GM12878 (cell line): ENCODE measurements at regions not wholly inside any gene's neighbourhood (a gene's known extent, or its start where the extent isn't known, plus 50 kb on each side); places are given as distances from the start of the nearest gene placed in this dataset.

ENCODE experiments used
- ATAC-seq: fragments of 200-7000 bp; cut with Tn5 transposase; 3 replicates; pipeline ENCODE4 v1.9.1; 2020; ENCODE audit warnings: mild to moderate bottlenecking, moderate library complexity
- BruUV-seq: library from RNA; stranded (reverse); fragments of 400-500 nt; replicated peaks from 2 replicates; lab custom pipeline; 2021; lab: Mats Ljungman, UMichigan
- CTCF ChIA-PET: fragments of 300-600 bp; sonication (Branson Sonifier 250); formaldehyde crosslinking; extraction: SDS; loops from one replicate; lab custom pipeline; 2021; ENCODE audit warnings: inconsistent platforms; lab: Yijun Ruan, JAX
- POLR2A ChIA-PET: fragments of 350-600 bp; formaldehyde crosslinking; extraction: SDS; loops from one replicate; lab custom pipeline; 2021; ENCODE audit warnings: inconsistent platforms; lab: Charles Lee
- RAD21 ChIA-PET: fragments of 300-600 bp; sonication (Branson Sonifier 250); formaldehyde crosslinking; loops from one replicate; lab custom pipeline; 2023; ENCODE audit warnings: antibody characterized with exemption; ENCODE audit not compliant: unreplicated experiment; lab: Charles Lee
- SMC1A ChIA-PET: fragments of 300-600 bp; sonication (Branson Sonifier 250); formaldehyde crosslinking; loops from one replicate; lab custom pipeline; 2023; ENCODE audit not compliant: unreplicated experiment, uncharacterized antibody; lab: Charles Lee
- DNase-seq: peaks from one replicate; pipeline ENCODE4 v3.0.0-alpha.2; 2011; ENCODE audit warnings: low read depth, low spot score
- FAIRE-seq: peaks from 3 replicates; lab custom pipeline; 2011; peaks lifted over from hg19 to GRCh38; lab: Jason Lieb, UNC
- H2AFZ ChIP-seq: 2 replicates; pipeline ENCODE4 v1.6.0; 2011; ENCODE audit warnings: low read depth, low read length, control low read depth; ENCODE audit not compliant: control insufficient read depth
- H3K27ac ChIP-seq: 2 replicates; pipeline ENCODE4 v1.5.1; 2011; ENCODE audit warnings: control low read depth; ENCODE audit not compliant: control insufficient read depth, insufficient read depth
- H3K27me3 ChIP-seq, 2 experiments: replicated peaks in 1 of 2; 2 replicates each; pipeline versions ENCODE4 v1.6.0 to v1.6.1; 2011; ENCODE audit warnings: low read length in 1 of 2; ENCODE audit not compliant: control insufficient read depth in 2 of 2, insufficient read depth in 2 of 2
- H3K36me3 ChIP-seq, 2 experiments: 2 replicates each; pipeline ENCODE4 v1.5.1; 2011; ENCODE audit warnings: low read length in 1 of 2; ENCODE audit not compliant: control insufficient read depth in 2 of 2, insufficient read depth in 2 of 2
- H3K4me1 ChIP-seq: 2 replicates; pipeline ENCODE4 v1.6.1; 2011; ENCODE audit warnings: mild to moderate bottlenecking, low read length, moderate library complexity, mixed read lengths; ENCODE audit not compliant: control insufficient read depth, insufficient read depth
- H3K4me2 ChIP-seq: 2 replicates; pipeline ENCODE4 v1.6.0; 2011; ENCODE audit warnings: control low read depth; ENCODE audit not compliant: control insufficient read depth, insufficient read depth
- H3K4me3 ChIP-seq: fragments of 200-600 bp; sonication (generic); 2 replicates; pipeline ENCODE4 v1.5.1; 2016
- H3K79me2 ChIP-seq: 2 replicates; pipeline ENCODE4 v1.6.0; 2011; ENCODE audit warnings: low read length; ENCODE audit not compliant: control insufficient read depth, insufficient read depth
- H3K9ac ChIP-seq: 2 replicates; pipeline ENCODE4 v1.8.0; 2011; ENCODE audit warnings: low read length, control low read depth, mixed read lengths; ENCODE audit not compliant: control insufficient read depth, insufficient read depth
- H3K9me3 ChIP-seq: replicated peaks from 3 replicates; pipeline ENCODE4 v1.5.1; 2011; ENCODE audit warnings: mild to moderate bottlenecking, low read length; ENCODE audit not compliant: control insufficient read depth, insufficient read depth
- H4K20me1 ChIP-seq: 2 replicates; pipeline ENCODE4 v1.6.0; 2011; ENCODE audit not compliant: control insufficient read depth, insufficient read depth
- CHD4 ChIP-seq: fragments of 200-600 bp; sonication (generic); IDR thresholded peaks from 2 replicates; pipeline ENCODE4 v1.6.1; 2016; ENCODE audit warnings: mild to moderate bottlenecking
- E2F4 ChIP-seq: IDR thresholded peaks from 2 replicates; pipeline ENCODE4 v1.6.1; 2012; ENCODE audit warnings: low read depth, low read length, improper control_type of control experiment
- ETV6 ChIP-seq, 2 experiments: fragments of 450-650 bp in 1 of 2; IDR thresholded peaks in 1 of 2; conservative IDR thresholded peaks in 1 of 2; 2 replicates each; pipeline ENCODE4 v1.6.1; 2014; ENCODE audit warnings: antibody characterized with exemption in 1 of 2, borderline replicate concordance in 1 of 2, low read depth in 1 of 2, mild to moderate bottlenecking in 1 of 2, moderate library complexity in 1 of 2
- NBN ChIP-seq: fragments of 450-650 bp; IDR thresholded peaks from 2 replicates; pipeline ENCODE4 v1.6.1; 2016
- POLR2A ChIP-seq: IDR thresholded peaks from 2 replicates; pipeline ENCODE4 v1.6.1; 2011; ENCODE audit warnings: low read depth, mild to moderate bottlenecking, low read length
- PRDM15 ChIP-seq: fragments of 450-650 bp; formaldehyde crosslinking; IDR thresholded peaks from 2 replicates; pipeline ENCODE4 v1.4.0; 2020; ENCODE audit warnings: mild to moderate bottlenecking, moderate library complexity
- RUNX3 ChIP-seq: IDR thresholded peaks from 2 replicates; pipeline ENCODE4 v1.6.1; 2012; ENCODE audit warnings: low read length, inconsistent platforms
- SMAD1 ChIP-seq: fragments of 450-650 bp; IDR thresholded peaks from 2 replicates; pipeline ENCODE4 v1.6.1; 2018; ENCODE audit warnings: mild to moderate bottlenecking, low read depth; ENCODE audit not compliant: partially characterized antibody
- SREBF1 ChIP-seq: IDR thresholded peaks from 2 replicates; pipeline ENCODE4 v1.6.1; 2012; ENCODE audit warnings: mild to moderate bottlenecking, low read length
- ZNF687 ChIP-seq: fragments of 450-650 bp; IDR thresholded peaks from 2 replicates; pipeline ENCODE4 v1.6.1; 2017; ENCODE audit warnings: mild to moderate bottlenecking, moderate library complexity
- WGBS: methylation state at CpG from one replicate; pipeline ENCODE4 v1.1.6; 2016; ENCODE audit warnings: low lambda C conversion rate; ENCODE audit not compliant: insufficient replicate concordance, insufficient coverage; ENCODE audit errors: missing lambda C conversion rate; 5-methylcytosine and 5-hydroxymethylcytosine counted together
- in situ Hi-C: fragments of 300-500 bp; cut with MboI; formaldehyde crosslinking; loops from 9 replicates; pipeline ENCODE4 v1.14.3; 2018; ENCODE audit warnings: mixed read lengths
- intact Hi-C: fragments of 100-400 bp; cut with micrococcal nuclease; formaldehyde crosslinking; loops from one replicate; pipeline ENCODE4 v1.14.2; 2022; ENCODE audit not compliant: unreplicated experiment

- H2AFZ ChIP-seq, result no peak overlapping the region
- ChIA-PET SMC1A (no interaction called here), RAD21 (no interaction called here), POLR2A (no interaction called here), CTCF (no interaction called here)
- no peak for ATAC-seq
- no peaks in the 10 kb centered on the region for H4K20me1 ChIP-seq
- in situ Hi-C loops (no loop called here), intact Hi-C loops (no loop called here)
- no peaks in the 10 kb centered on the region for H3K36me3 ChIP-seq
- no peak for DNase-seq
- H3K9me3 ChIP-seq, result no peaks in the 10 kb centered on the region; the same call in 2 of the 3 replicates
- no peak overlapping the region for H3K9ac ChIP-seq
- no TSS peak for BruUV-seq
- no peak for TF ChIP-seq NBN
- no peak overlapping the region for H3K4me2 ChIP-seq
- 7% methylated on average over 7 of the region's 7 CpGs for WGBS
- no peaks in the 10 kb centered on the region for H3K4me1 ChIP-seq
- H3K4me3 ChIP-seq, result no peak overlapping the region
- no peak overlapping the region for H3K27ac ChIP-seq
- no peaks in the 10 kb centered on the region for H3K27me3 ChIP-seq
- no peak for FAIRE-seq
- H3K79me2 ChIP-seq, result no peaks in the 10 kb centered on the region
These were observed 323.6 kb downstream of the GABRB3 start for GRCh38 chr15:26449291-26449690.

GRCh38 chr15:26443321-26443720 lies 329.5 kb downstream of the GABRB3 start:
- ATAC-seq, result no peak
- no peaks in the 10 kb centered on the region for H3K79me2 ChIP-seq
- RAD21 ChIA-PET, result no interaction called here
- in situ Hi-C loops (no loop called here), intact Hi-C loops (no loop called here)
- no TSS peak for BruUV-seq
- POLR2A ChIA-PET, result no interaction called here
- no peaks in the 10 kb centered on the region for H4K20me1 ChIP-seq
- no peaks in the 10 kb centered on the region for H3K36me3 ChIP-seq
- no peak overlapping the region for H2AFZ ChIP-seq
- H3K4me1 ChIP-seq, result no peaks in the 10 kb centered on the region
- no peak overlapping the region for H3K9ac ChIP-seq
- no peak overlapping the region for H3K4me3 ChIP-seq
- H3K4me2 ChIP-seq, result no peak overlapping the region
- CTCF ChIA-PET, result no interaction called here
- no peak overlapping the region for H3K27ac ChIP-seq
- H3K9me3 ChIP-seq, result no peaks in the 10 kb centered on the region; the same call in 2 of the 3 replicates
- no peak for FAIRE-seq
- DNase-seq, result no peak
- H3K27me3 ChIP-seq, result no peaks in the 10 kb centered on the region
- SMC1A ChIA-PET, result no interaction called here
- 26% methylated on average over 4 of the region's 4 CpGs for WGBS
- TF ChIP-seq CHD4 (no peak), SMAD1 (no peak), ZNF687 (no peak), SREBF1 (no peak), RUNX3 (no peak), PRDM15 (CRISPR knock-in tag) (no peak), POLR2A (no peak), E2F4 (no peak), ETV6 (conservative IDR thresholded peaks at IDR 0.05 in 1 of 2, IDR thresholded peaks at IDR 0.05 in 1 of 2; ENCODE audit: borderline replicate concordance in 1 of 2, low read depth in 1 of 2) (no peak)
